K562 (cell line): ENCODE measurements at regions not wholly inside any gene's neighbourhood (a gene's known extent, or its start where the extent isn't known, plus 50 kb on each side); places are given as distances from the start of the nearest gene placed in this dataset.

Source experiments
- ATAC-seq: fragments of 200-7000 bp; cut with Tn5 transposase; 3 replicates; pipeline ENCODE4 v1.9.1; 2020; ENCODE audit warnings: moderate library complexity
- BruUV-seq: library from RNA; stranded (reverse); fragments of 400-500 nt; replicated peaks from 2 replicates; lab custom pipeline; 2021; lab: Mats Ljungman, UMichigan
- CTCF ChIA-PET: fragments of 300-600 bp; formaldehyde crosslinking; extraction: SDS; loops from one replicate; lab custom pipeline; 2021; ENCODE audit warnings: low intra/inter-chr PET ratio; lab: Yijun Ruan, JAX
- POLR2A ChIA-PET: fragments of 300-600, 350-650 bp; sonication (Branson Sonifier 250); formaldehyde crosslinking; extraction: SDS; loops from one replicate; lab custom pipeline; 2021; ENCODE audit warnings: antibody characterized with exemption, inconsistent platforms; lab: Yijun Ruan, JAX
- DNase-seq, 4 experiments: peaks; one replicate each; pipeline versions ENCODE4 v3.0.0 to v3.0.0-alpha.2; 2011 to 2018; ENCODE audit warnings: low spot score in 3 of 4, mixed read lengths in 3 of 4; ENCODE audit errors: extremely low read depth in 1 of 4
- FAIRE-seq: peaks from 2 replicates; lab custom pipeline; 2011; peaks lifted over from hg19 to GRCh38; lab: Jason Lieb, UNC
- H2AFZ ChIP-seq: 2 replicates; pipeline ENCODE4 v1.6.0; 2011; ENCODE audit warnings: low read depth, low read length, control low read depth, inconsistent platforms
- H3K27ac ChIP-seq: fragments of 200-600 bp; 3 replicates; pipeline ENCODE4 v1.8.0; 2011; ENCODE audit warnings: low read depth, mild to moderate bottlenecking, control low read depth, inconsistent platforms, low read length, moderate library complexity, mixed read lengths; ENCODE audit errors: extremely low read depth
- H3K27me3 ChIP-seq, 2 experiments: fragments of 300-600 bp in 1 of 2; 2 replicates in 1 of 2; 3 replicates in 1 of 2; pipeline versions ENCODE4 v1.6.0 to v1.8.0; 2011; ENCODE audit warnings: inconsistent platforms in 2 of 2, low read length in 2 of 2, mild to moderate bottlenecking in 1 of 2, mixed read lengths in 1 of 2, moderate library complexity in 1 of 2; ENCODE audit not compliant: control insufficient read depth in 2 of 2, insufficient read depth in 2 of 2
- H3K36me3 ChIP-seq: fragments of 300-600 bp; 3 replicates; pipeline ENCODE4 v1.8.0; 2011; ENCODE audit warnings: mild to moderate bottlenecking, low read length, inconsistent platforms; ENCODE audit not compliant: control insufficient read depth, insufficient read depth
- H3K4me1 ChIP-seq, 2 experiments: fragments of 200-600 bp in 1 of 2; replicated peaks in 1 of 2; 2 replicates in 1 of 2; 3 replicates in 1 of 2; pipeline versions ENCODE4 v1.5.1 to v1.8.0; 2011; ENCODE audit warnings: inconsistent platforms in 2 of 2, low read length in 2 of 2, mild to moderate bottlenecking in 1 of 2, mixed read lengths in 1 of 2, moderate library complexity in 1 of 2; ENCODE audit not compliant: control insufficient read depth in 2 of 2, insufficient read depth in 2 of 2
- H3K4me2 ChIP-seq: 2 replicates; pipeline ENCODE4 v1.6.1; 2011; ENCODE audit warnings: low read length, control low read depth, inconsistent platforms, mixed read lengths; ENCODE audit not compliant: insufficient read depth
- H3K4me3 ChIP-seq: fragments of 200-600 bp; sonication (generic), shearing (Covaris generic); 2 replicates; pipeline ENCODE4 v1.5.1; 2016; ENCODE audit warnings: control low read depth, inconsistent platforms
- H3K79me2 ChIP-seq: fragments of 200-600 bp; 3 replicates; pipeline ENCODE4 v1.8.0; 2011; ENCODE audit warnings: low read length, inconsistent platforms; ENCODE audit not compliant: control insufficient read depth, insufficient read depth
- H3K9ac ChIP-seq, 2 experiments: 2 replicates each; pipeline versions ENCODE4 v1.6.0 to v1.6.1; 2011; ENCODE audit warnings: low read depth in 2 of 2, low read length in 2 of 2, control low read depth in 1 of 2, inconsistent platforms in 1 of 2, mild to moderate bottlenecking in 1 of 2, mixed read lengths in 1 of 2; ENCODE audit not compliant: insufficient read depth in 1 of 2
- H3K9me1 ChIP-seq: one replicate; pipeline ENCODE4 v1.6.0; 2011; ENCODE audit warnings: inconsistent platforms, mild to moderate bottlenecking, low read length, moderate library complexity; ENCODE audit not compliant: control insufficient read depth, insufficient read depth
- H3K9me3 ChIP-seq: replicated peaks from 2 replicates; pipeline ENCODE4 v1.5.1; 2011; ENCODE audit warnings: low read depth, low read length, inconsistent platforms; ENCODE audit not compliant: control insufficient read depth, insufficient read depth
- H4K20me1 ChIP-seq: replicated peaks from 2 replicates; pipeline ENCODE4 v1.6.1; 2011; ENCODE audit warnings: low read length, inconsistent platforms, mixed read lengths; ENCODE audit not compliant: control insufficient read depth, insufficient read depth
- EGR1 ChIP-seq: fragments of 450-650 bp; conservative IDR thresholded peaks from 2 replicates; pipeline ENCODE4 v1.6.1; 2017; ENCODE audit warnings: mild to moderate bottlenecking
- ETV6 ChIP-seq, 3 experiments: fragments of 150-350 bp in 1 of 3; sonication (generic) in 1 of 3; formaldehyde crosslinking in 1 of 3; IDR thresholded peaks; 2 replicates each; pipeline versions ENCODE4 v1.6.1 to v1.8.0; 2014 to 2022; ENCODE audit warnings: borderline replicate concordance in 2 of 3, low read depth in 2 of 3, antibody characterized with exemption in 1 of 3, low read length in 1 of 3, mild to moderate bottlenecking in 1 of 3, missing genetic modification reagents in 1 of 3
- HEY1 ChIP-seq: fragments of 250-450 bp; sonication (Bioruptor Pico); IDR thresholded peaks from 2 replicates; pipeline ENCODE4 v1.5.0; 2020; ENCODE audit warnings: mild to moderate bottlenecking, moderate library complexity, borderline replicate concordance
- HNRNPH1 ChIP-seq: fragments of 200-400 bp; formaldehyde crosslinking; optimal IDR thresholded peaks from 2 replicates; pipeline ENCODE3; 2017; ENCODE audit warnings: low read depth, mild to moderate bottlenecking, low read length, moderate library complexity
- ILK ChIP-seq: fragments of 450-650 bp; IDR thresholded peaks from 2 replicates; pipeline ENCODE4 v1.6.1; 2016; ENCODE audit warnings: missing genetic modification characterization, low read depth, mild to moderate bottlenecking, missing compliant biosample characterization, moderate library complexity, borderline replicate concordance
- JUNB ChIP-seq: fragments of 450-650 bp; formaldehyde crosslinking; conservative IDR thresholded peaks from 2 replicates; pipeline ENCODE4 v1.4.0; 2020; ENCODE audit warnings: mild to moderate bottlenecking
- MTA1 ChIP-seq: fragments of 450-650 bp; IDR thresholded peaks from 2 replicates; pipeline ENCODE4 v1.6.1; 2017; ENCODE audit warnings: borderline replicate concordance
- NCOA4 ChIP-seq: fragments of 450-650 bp; IDR thresholded peaks from 2 replicates; pipeline ENCODE4 v1.6.1; 2018; ENCODE audit warnings: mild to moderate bottlenecking; ENCODE audit not compliant: partially characterized antibody
- PHF20 ChIP-seq: fragments of 450-650 bp; IDR thresholded peaks from 2 replicates; pipeline ENCODE4 v1.6.1; 2018; ENCODE audit not compliant: partially characterized antibody
- SMAD2 ChIP-seq: fragments of 150-350 bp; IDR thresholded peaks from 2 replicates; pipeline ENCODE4 v1.6.1; 2014; ENCODE audit warnings: low read depth, mild to moderate bottlenecking, low read length
- SP2 ChIP-seq: IDR thresholded peaks from 2 replicates; pipeline ENCODE4 v1.6.1; 2011; ENCODE audit warnings: mild to moderate bottlenecking, low read depth, low read length, moderate library complexity; ENCODE audit not compliant: poor library complexity, severe bottlenecking; ENCODE audit errors: extremely low read depth
- SREBF1 ChIP-seq: fragments of 150-350 bp; IDR thresholded peaks from 2 replicates; pipeline ENCODE4 v1.6.1; 2014; ENCODE audit warnings: antibody characterized with exemption, low read depth, low read length, borderline replicate concordance
- ZNF239 ChIP-seq: fragments of 250-450 bp; sonication (Bioruptor Pico); IDR thresholded peaks from 2 replicates; pipeline ENCODE4 v1.4.0; 2020; ENCODE audit warnings: mild to moderate bottlenecking
- WGBS: fragments of 100-300 bp; shearing (Covaris generic); methylation state at CpG from one replicate; pipeline ENCODE4 v1.1.6; 2016; ENCODE audit warnings: low coverage, mixed read lengths; ENCODE audit not compliant: insufficient coverage; ENCODE audit errors: missing lambda C conversion rate; 5-methylcytosine and 5-hydroxymethylcytosine counted together
- in situ Hi-C: fragments of 300-500 bp; cut with MboI; formaldehyde crosslinking; loops from 4 replicates; pipeline ENCODE4 v1.15.0; 2018; ENCODE audit warnings: inconsistent platforms, mixed read lengths
- intact Hi-C: fragments of 100-400 bp; cut with micrococcal nuclease; formaldehyde crosslinking; loops from 2 replicates; pipeline ENCODE4 v1.14.2; 2022
- TF ChIP-seq, protein P1 (sequence below): fragments of 250-450 bp; sonication (Bioruptor Pico); IDR thresholded peaks from 2 replicates; pipeline ENCODE4 v1.4.0; 2020
- TF ChIP-seq, protein P2 (sequence below): IDR thresholded peaks from 3 replicates; pipeline ENCODE4 v1.6.1; 2011; ENCODE audit warnings: borderline replicate concordance, mild to moderate bottlenecking, moderate library complexity; ENCODE audit not compliant: insufficient read length; ENCODE audit errors: extremely low read depth
- TF ChIP-seq, protein P3 (sequence below): sonication (generic); IDR thresholded peaks from 2 replicates; pipeline ENCODE4 v1.6.1; 2016
- TF ChIP-seq, protein P4 (sequence below): sonication (generic); formaldehyde crosslinking; IDR thresholded peaks from 2 replicates; pipeline ENCODE4 v1.9.0; 2022; ENCODE audit warnings: mild to moderate bottlenecking, missing genetic modification reagents

DNA sequence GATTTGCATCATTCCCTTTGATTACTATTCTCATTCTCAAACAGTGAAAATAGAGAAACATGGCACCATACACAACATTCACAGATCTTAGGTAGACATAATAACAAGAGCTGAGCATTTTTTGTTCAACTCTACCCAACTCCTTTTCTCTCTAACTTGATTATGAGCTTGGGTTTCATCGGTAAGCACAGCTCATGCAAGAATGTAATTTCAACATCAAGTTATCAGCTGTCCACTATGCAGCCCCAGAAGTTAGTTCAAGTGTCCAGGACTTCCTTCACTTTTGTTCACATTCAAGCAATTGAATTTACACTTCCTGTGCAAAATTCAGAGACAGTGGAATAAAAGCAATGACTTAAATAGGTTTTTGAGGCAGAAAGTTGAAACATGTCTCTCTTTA is 297.7 kb upstream of the SASH1 start:
- no peak for ATAC-seq
- no peak overlapping the region for H3K4me3 ChIP-seq
- CTCF ChIA-PET = no interaction called here
- TF ChIP-seq PHF20 (no peak), NCOA4 (no peak), ILK (no peak), EGR1 (no peak), SP2 (no peak), JUNB (CRISPR knock-in tag) (no peak), ETV6 (IDR thresholded peaks at IDR 0.05; ENCODE audit: borderline replicate concordance in 1 of 2, low read depth in 2 of 2, low read length in 1 of 2) (no peak), ETV6 (CRISPR knock-in tag; IDR thresholded peaks at IDR 0.05; ENCODE audit: borderline replicate concordance) (no peak), MTA1 (no peak), SMAD2 (no peak), HNRNPH1 (no peak), SREBF1 (no peak), HEY1 (CRISPR knock-in tag) (no peak), ZNF239 (CRISPR knock-in tag) (no peak)
- TF ChIP-seq, protein P1, sequence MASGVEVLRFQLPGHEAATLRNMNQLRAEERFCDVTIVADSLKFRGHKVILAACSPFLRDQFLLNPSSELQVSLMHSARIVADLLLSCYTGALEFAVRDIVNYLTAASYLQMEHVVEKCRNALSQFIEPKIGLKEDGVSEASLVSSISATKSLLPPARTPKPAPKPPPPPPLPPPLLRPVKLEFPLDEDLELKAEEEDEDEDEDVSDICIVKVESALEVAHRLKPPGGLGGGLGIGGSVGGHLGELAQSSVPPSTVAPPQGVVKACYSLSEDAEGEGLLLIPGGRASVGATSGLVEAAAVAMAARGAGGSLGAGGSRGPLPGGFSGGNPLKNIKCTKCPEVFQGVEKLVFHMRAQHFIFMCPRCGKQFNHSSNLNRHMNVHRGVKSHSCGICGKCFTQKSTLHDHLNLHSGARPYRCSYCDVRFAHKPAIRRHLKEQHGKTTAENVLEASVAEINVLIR = no peak
- TF ChIP-seq, protein P2, sequence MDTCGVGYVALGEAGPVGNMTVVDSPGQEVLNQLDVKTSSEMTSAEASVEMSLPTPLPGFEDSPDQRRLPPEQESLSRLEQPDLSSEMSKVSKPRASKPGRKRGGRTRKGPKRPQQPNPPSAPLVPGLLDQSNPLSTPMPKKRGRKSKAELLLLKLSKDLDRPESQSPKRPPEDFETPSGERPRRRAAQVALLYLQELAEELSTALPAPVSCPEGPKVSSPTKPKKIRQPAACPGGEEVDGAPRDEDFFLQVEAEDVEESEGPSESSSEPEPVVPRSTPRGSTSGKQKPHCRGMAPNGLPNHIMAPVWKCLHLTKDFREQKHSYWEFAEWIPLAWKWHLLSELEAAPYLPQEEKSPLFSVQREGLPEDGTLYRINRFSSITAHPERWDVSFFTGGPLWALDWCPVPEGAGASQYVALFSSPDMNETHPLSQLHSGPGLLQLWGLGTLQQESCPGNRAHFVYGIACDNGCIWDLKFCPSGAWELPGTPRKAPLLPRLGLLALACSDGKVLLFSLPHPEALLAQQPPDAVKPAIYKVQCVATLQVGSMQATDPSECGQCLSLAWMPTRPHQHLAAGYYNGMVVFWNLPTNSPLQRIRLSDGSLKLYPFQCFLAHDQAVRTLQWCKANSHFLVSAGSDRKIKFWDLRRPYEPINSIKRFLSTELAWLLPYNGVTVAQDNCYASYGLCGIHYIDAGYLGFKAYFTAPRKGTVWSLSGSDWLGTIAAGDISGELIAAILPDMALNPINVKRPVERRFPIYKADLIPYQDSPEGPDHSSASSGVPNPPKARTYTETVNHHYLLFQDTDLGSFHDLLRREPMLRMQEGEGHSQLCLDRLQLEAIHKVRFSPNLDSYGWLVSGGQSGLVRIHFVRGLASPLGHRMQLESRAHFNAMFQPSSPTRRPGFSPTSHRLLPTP = no peak
- TF ChIP-seq, protein P3, sequence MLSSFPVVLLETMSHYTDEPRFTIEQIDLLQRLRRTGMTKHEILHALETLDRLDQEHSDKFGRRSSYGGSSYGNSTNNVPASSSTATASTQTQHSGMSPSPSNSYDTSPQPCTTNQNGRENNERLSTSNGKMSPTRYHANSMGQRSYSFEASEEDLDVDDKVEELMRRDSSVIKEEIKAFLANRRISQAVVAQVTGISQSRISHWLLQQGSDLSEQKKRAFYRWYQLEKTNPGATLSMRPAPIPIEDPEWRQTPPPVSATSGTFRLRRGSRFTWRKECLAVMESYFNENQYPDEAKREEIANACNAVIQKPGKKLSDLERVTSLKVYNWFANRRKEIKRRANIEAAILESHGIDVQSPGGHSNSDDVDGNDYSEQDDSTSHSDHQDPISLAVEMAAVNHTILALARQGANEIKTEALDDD = no peak
- TF ChIP-seq, protein P4, sequence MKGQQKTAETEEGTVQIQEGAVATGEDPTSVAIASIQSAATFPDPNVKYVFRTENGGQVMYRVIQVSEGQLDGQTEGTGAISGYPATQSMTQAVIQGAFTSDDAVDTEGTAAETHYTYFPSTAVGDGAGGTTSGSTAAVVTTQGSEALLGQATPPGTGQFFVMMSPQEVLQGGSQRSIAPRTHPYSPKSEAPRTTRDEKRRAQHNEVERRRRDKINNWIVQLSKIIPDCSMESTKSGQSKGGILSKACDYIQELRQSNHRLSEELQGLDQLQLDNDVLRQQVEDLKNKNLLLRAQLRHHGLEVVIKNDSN (CRISPR knock-in tag) = no peak

More for the DNA sequence above, 297.7 kb upstream of the SASH1 start:
- Histone ChIP-seq H3K4me2 (no peak overlapping the region), H3K4me1 (no peaks in the 10 kb centered on the region), H3K9ac (no peak overlapping the region), H3K36me3 (no peaks in the 10 kb centered on the region), H3K9me1 (no peaks in the 10 kb centered on the region), H3K79me2 (no peaks in the 10 kb centered on the region), H3K27me3 (no peaks in the 10 kb centered on the region), H3K27ac (no peak overlapping the region), H3K9me3 (no peaks in the 10 kb centered on the region), H2AFZ (no peak overlapping the region), H4K20me1 (no peaks in the 10 kb centered on the region)
- no TSS peak for BruUV-seq
- DNase-seq = no peak
- POLR2A ChIA-PET = no interaction called here
- WGBS = 0% methylated on average over 1 of the region's 1 CpG
- FAIRE-seq = no peak
- intact Hi-C loops (no loop called here), in situ Hi-C loops (no loop called here)
